ENCODE measurements at regions not wholly inside any gene's neighbourhood (a gene's known extent, or its start where the extent isn't known, plus 50 kb on each side); places are given as distances from the start of the nearest gene placed in this dataset.

DNA sequence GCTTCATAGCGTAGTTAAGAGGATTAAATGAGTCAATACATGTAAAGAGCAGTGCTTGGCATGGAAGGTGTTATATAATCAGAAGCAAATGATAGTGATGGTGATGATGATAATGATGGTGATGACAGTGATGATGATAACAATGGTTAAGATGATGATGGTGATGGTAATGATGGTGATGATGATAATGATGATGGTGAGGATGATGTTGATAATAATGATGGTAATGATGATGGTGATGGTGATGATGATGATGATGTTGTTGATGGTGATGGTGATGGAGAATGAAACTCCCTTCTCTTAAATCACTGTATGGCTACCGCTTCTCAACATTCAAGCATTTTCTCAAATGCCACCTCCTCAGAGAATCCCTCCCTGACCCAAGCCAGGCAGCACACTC lies 190.5 kb downstream of the TMEM132E start:
- intact Hi-C loops (cut with micrococcal nuclease) = no loop called here

DNA sequence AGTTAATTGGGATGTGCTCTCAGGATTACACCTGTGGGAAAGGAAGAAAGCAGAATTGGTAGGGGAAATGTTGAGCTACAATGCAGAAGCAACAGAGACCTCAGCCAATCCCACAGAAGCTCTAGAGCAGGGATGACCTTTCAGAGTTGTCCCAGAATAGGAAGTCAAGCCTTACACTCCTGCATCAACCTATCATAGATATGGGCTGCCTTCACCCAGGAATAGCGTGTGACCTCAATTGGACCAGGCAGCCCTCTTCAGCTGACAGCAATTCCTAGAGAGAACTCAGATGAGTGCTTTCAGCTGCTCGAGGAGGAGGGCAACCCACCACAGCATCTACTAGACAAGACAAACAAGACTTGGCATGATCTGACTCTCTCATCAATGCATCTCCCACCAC lies 189.7 kb downstream of the TMEM132E start:
- Histone ChIP-seq H3K9ac (ENCODE audit: insufficient read depth, low read length, poor library complexity, severe bottlenecking) (no peak overlapping the region), H3K27ac (ENCODE audit: low read depth in 1 of 2, low read length in 2 of 2) (no peak overlapping the region), H4K20me1 (ENCODE audit: insufficient read depth, low read length) (no peaks in the 10 kb centered on the region), H3K36me3 (replicated peaks in 1 of 2; ENCODE audit: control insufficient read depth in 1 of 2, insufficient read depth in 2 of 2, low read length in 2 of 2) (no peaks in the 10 kb centered on the region), H3K4me1 (ENCODE audit: control insufficient read depth in 1 of 2, insufficient read depth in 2 of 2, low read length in 2 of 2) (no peaks in the 10 kb centered on the region), H3K9me3 (replicated peaks in 1 of 2; ENCODE audit: control insufficient read depth in 1 of 2, insufficient read depth in 1 of 2, low read length in 2 of 2) (no peaks in the 10 kb centered on the region), H3K4me2 (replicated peaks; ENCODE audit: extremely low read depth, low read length, poor library complexity, severe bottlenecking) (no peak overlapping the region), H2AFZ (ENCODE audit: insufficient read depth, low read depth, low read length, poor library complexity, severe bottlenecking) (no peak overlapping the region), H3K27me3 (ENCODE audit: control insufficient read depth in 2 of 2, insufficient read depth in 2 of 2, low read length in 2 of 2) (no peaks in the 10 kb centered on the region), H3K4me3 (replicated peaks in 1 of 3; ENCODE audit: low read depth in 2 of 3, low read length in 3 of 3) (no peak overlapping the region), H3K79me2 (ENCODE audit: insufficient read depth, low read length) (no peaks in the 10 kb centered on the region)
- Mint-ChIP-seq H3K4me3 (no peak overlapping the region), H3K36me3 (no peaks in the 10 kb centered on the region), H3K27me3 (ENCODE audit: low read depth in 3 of 3) (peaks cover 8 to 12% (median 8%) of the 10 kb centered on the region in 3 donors), H3K4me1 (no peaks in the 10 kb centered on the region), H3K27ac (no peak overlapping the region), H3K9me3 (no peaks in the 10 kb centered on the region)
- 100% methylated on average over 1 of the region's 2 CpGs for WGBS (ENCODE audit: insufficient coverage)
- TF ChIP-seq, protein P1, sequence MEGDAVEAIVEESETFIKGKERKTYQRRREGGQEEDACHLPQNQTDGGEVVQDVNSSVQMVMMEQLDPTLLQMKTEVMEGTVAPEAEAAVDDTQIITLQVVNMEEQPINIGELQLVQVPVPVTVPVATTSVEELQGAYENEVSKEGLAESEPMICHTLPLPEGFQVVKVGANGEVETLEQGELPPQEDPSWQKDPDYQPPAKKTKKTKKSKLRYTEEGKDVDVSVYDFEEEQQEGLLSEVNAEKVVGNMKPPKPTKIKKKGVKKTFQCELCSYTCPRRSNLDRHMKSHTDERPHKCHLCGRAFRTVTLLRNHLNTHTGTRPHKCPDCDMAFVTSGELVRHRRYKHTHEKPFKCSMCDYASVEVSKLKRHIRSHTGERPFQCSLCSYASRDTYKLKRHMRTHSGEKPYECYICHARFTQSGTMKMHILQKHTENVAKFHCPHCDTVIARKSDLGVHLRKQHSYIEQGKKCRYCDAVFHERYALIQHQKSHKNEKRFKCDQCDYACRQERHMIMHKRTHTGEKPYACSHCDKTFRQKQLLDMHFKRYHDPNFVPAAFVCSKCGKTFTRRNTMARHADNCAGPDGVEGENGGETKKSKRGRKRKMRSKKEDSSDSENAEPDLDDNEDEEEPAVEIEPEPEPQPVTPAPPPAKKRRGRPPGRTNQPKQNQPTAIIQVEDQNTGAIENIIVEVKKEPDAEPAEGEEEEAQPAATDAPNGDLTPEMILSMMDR (IDR thresholded peaks at IDR 0.05) = no peak
- intact Hi-C loops (cut with micrococcal nuclease) = no loop called here
- DNase-seq = no peak

More for the DNA sequence above, 190.5 kb downstream of the TMEM132E start:
- Mint-ChIP-seq H3K9me3 (no peaks in the 10 kb centered on the region), H3K27me3 (ENCODE audit: low read depth in 3 of 3) (peaks cover 8 to 12% (median 9%) of the 10 kb centered on the region in 3 donors), H3K27ac (no peak overlapping the region), H3K4me3 (no peak overlapping the region), H3K4me1 (no peaks in the 10 kb centered on the region), H3K36me3 (no peaks in the 10 kb centered on the region)
- no peaks in the 10 kb centered on the region for H3K9me3 ChIP-seq (replicated peaks in 1 of 2; ENCODE audit: control insufficient read depth in 1 of 2, insufficient read depth in 1 of 2, low read length in 2 of 2)
- no peak overlapping the region for H3K4me3 ChIP-seq (replicated peaks in 1 of 3; ENCODE audit: low read depth in 2 of 3, low read length in 3 of 3)
- H3K4me1 ChIP-seq (ENCODE audit: control insufficient read depth in 1 of 2, insufficient read depth in 2 of 2, low read length in 2 of 2) = no peaks in the 10 kb centered on the region
- no peaks in the 10 kb centered on the region for H3K27me3 ChIP-seq (ENCODE audit: control insufficient read depth in 2 of 2, insufficient read depth in 2 of 2, low read length in 2 of 2)
- H3K27ac ChIP-seq (ENCODE audit: low read depth in 1 of 2, low read length in 2 of 2) = no peak overlapping the region
- H2AFZ ChIP-seq (ENCODE audit: insufficient read depth, low read depth, low read length, poor library complexity, severe bottlenecking) = no peak overlapping the region
- H3K4me2 ChIP-seq (replicated peaks; ENCODE audit: extremely low read depth, low read length, poor library complexity, severe bottlenecking) = no peak overlapping the region
- no peak overlapping the region for H3K9ac ChIP-seq (ENCODE audit: insufficient read depth, low read length, poor library complexity, severe bottlenecking)
- TF ChIP-seq, protein P1 (IDR thresholded peaks at IDR 0.05) = no peak
- DNase-seq = no peak
- no peaks in the 10 kb centered on the region for H3K36me3 ChIP-seq (replicated peaks in 1 of 2; ENCODE audit: control insufficient read depth in 1 of 2, insufficient read depth in 2 of 2, low read length in 2 of 2)
- no peaks in the 10 kb centered on the region for H4K20me1 ChIP-seq (ENCODE audit: insufficient read depth, low read length)
- H3K79me2 ChIP-seq (ENCODE audit: insufficient read depth, low read length) = no peaks in the 10 kb centered on the region
- WGBS (ENCODE audit: insufficient coverage) = 100% methylated on average over 1 of the region's 2 CpGs
